WERI-Rb-1 (cell line): ENCODE measurements at regions not wholly inside any gene's neighbourhood (a gene's known extent, or its start where the extent isn't known, plus 50 kb on each side); places are given as distances from the start of the nearest gene placed in this dataset.

Experiments used
- DNase-seq: peaks from one replicate; pipeline ENCODE4 v3.0.0-alpha.2; 2020
- H3K27ac ChIP-seq: fragments of 250-450 bp; sonication (Bioruptor Pico); 2 replicates; pipeline ENCODE4 v1.5.1; 2020; ENCODE audit warnings: mild to moderate bottlenecking, moderate library complexity
- H3K27me3 ChIP-seq: fragments of 250-450 bp; sonication (Bioruptor Pico); 2 replicates; pipeline ENCODE4 v1.5.1; 2021; ENCODE audit warnings: mild to moderate bottlenecking, low read depth, moderate library complexity; ENCODE audit not compliant: insufficient read depth, severe bottlenecking
- H3K36me3 ChIP-seq: fragments of 250-450 bp; sonication (Bioruptor Pico); 2 replicates; pipeline ENCODE4 v1.5.1; 2020; ENCODE audit warnings: mild to moderate bottlenecking, moderate library complexity
- H3K4me3 ChIP-seq: 2 replicates; pipeline ENCODE4 v1.5.1; 2011; ENCODE audit warnings: low read depth, mild to moderate bottlenecking, control low read depth, low read length
- H3K9me3 ChIP-seq: fragments of 250-450 bp; sonication (Bioruptor Pico); 2 replicates; pipeline ENCODE4 v1.5.1; 2021; ENCODE audit warnings: mild to moderate bottlenecking, moderate library complexity; ENCODE audit not compliant: severe bottlenecking
- CTCF ChIP-seq: IDR thresholded peaks from 2 replicates; pipeline ENCODE4 v1.5.1; 2011; ENCODE audit warnings: low read depth, mild to moderate bottlenecking, control low read depth, inconsistent platforms, low read length

GRCh38 chr16:16884451-16884850 lies 505.5 kb downstream of the NPIPA7 start:
- Histone ChIP-seq H3K9me3 (no peaks in the 10 kb centered on the region), H3K27ac (no peak overlapping the region), H3K4me3 (no peak overlapping the region), H3K36me3 (no peaks in the 10 kb centered on the region), H3K27me3 (no peaks in the 10 kb centered on the region)
- no peak for DNase-seq
- TF ChIP-seq CTCF, result no peak

- H3K9me3 ChIP-seq, result no peaks in the 10 kb centered on the region
- no peak for TF ChIP-seq CTCF
- H3K36me3 ChIP-seq, result no peaks in the 10 kb centered on the region
- H3K4me3 ChIP-seq, result no peak overlapping the region
- no peak overlapping the region for H3K27ac ChIP-seq
- H3K27me3 ChIP-seq, result no peaks in the 10 kb centered on the region
- no peak for DNase-seq
Measured at GRCh38 chr16:16887193-16887592, 508.3 kb downstream of the NPIPA7 start.

- TF ChIP-seq CTCF, result no peak
- DNase-seq, result no peak
- no peak overlapping the region for H3K27ac ChIP-seq
Measured at GRCh38 chr16:16890964-16891363, 512.0 kb downstream of the NPIPA7 start.

GRCh38 chr16:16904601-16905000 lies 525.7 kb downstream of the NPIPA7 start:
- Histone ChIP-seq H3K4me3 (no peak overlapping the region), H3K27me3 (no peaks in the 10 kb centered on the region), H3K9me3 (no peaks in the 10 kb centered on the region), H3K36me3 (no peaks in the 10 kb centered on the region), H3K27ac (no peak overlapping the region)
- TF ChIP-seq CTCF, result no peak
- DNase-seq, result no peak

More at GRCh38 chr16:16890964-16891363, 512.0 kb downstream of the NPIPA7 start:
- no peaks in the 10 kb centered on the region for H3K9me3 ChIP-seq
- no peaks in the 10 kb centered on the region for H3K27me3 ChIP-seq
- H3K36me3 ChIP-seq, result no peaks in the 10 kb centered on the region
- H3K4me3 ChIP-seq, result no peak overlapping the region

- no peaks in the 10 kb centered on the region for H3K27me3 ChIP-seq
- H3K36me3 ChIP-seq, result no peaks in the 10 kb centered on the region
- H3K27ac ChIP-seq, result no peak overlapping the region
- H3K9me3 ChIP-seq, result no peaks in the 10 kb centered on the region
- no peak for DNase-seq
- no peak for TF ChIP-seq CTCF
- H3K4me3 ChIP-seq, result no peak overlapping the region
Measured at GRCh38 chr16:16905850-16906249, 526.9 kb downstream of the NPIPA7 start.

- H3K27ac ChIP-seq, result no peak overlapping the region
- TF ChIP-seq CTCF, result no peak
- H3K4me3 ChIP-seq, result no peak overlapping the region
- no peaks in the 10 kb centered on the region for H3K36me3 ChIP-seq
- no peaks in the 10 kb centered on the region for H3K27me3 ChIP-seq
- peaks cover 4% of the 10 kb centered on the region for H3K9me3 ChIP-seq
- no peak for DNase-seq
Measured at GRCh38 chr16:16907089-16907488, 528.1 kb downstream of the NPIPA7 start.
